ENCODE measurements at regions not wholly inside any gene's neighbourhood (a gene's known extent, or its start where the extent isn't known, plus 50 kb on each side); places are given as distances from the start of the nearest gene placed in this dataset.
A peak's percentile ranks its signal among the peaks of the same experiment; 100 is the strongest.
"Not testable (repeated sequence)": the region's sequence is repeated elsewhere in the genome, so short reads cannot be mapped to it uniquely, and the experiment has no call there.

DNA sequence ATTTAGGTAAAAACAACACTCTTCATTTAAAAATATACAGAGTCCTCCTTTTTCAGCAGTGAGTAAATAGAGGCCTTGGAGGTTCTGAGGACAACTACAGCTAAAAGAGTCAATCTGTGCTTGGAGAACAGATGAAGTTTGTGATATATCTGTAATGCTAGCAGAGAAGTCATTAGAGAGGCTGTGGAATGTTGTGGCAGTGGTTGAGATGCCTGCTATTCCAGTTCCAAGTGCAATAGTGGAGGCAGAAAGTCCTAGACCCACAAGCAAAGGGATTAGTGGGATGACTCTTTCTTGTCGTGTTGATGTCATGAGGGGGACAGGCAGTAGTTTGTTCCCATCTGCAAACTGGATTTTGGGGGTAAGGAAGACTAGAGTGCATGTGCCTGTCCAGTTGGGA, 62.1 kb upstream of the EZR start:
- DNase-seq: not testable (repeated sequence)

DNA sequence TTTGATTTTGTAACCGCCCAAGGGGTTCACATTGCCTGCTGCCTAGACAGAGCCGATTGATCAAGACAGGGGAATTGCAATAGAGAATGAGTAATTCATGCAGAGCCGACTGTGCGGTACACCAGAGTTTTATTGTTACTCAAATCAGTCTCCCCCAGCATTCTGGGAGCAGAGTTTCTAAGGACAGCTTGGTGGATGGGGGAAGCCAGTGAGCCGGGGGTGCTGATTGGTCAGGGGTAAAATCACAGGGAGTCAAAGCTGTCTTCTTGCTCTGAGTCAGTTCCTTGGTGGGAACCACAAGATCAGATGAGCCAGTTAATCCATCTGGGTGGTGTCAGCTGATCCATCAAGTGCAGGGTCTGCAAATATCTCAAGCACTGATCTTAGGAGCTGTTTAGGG, 60.0 kb upstream of the EZR start:
- DNase-seq: no peak

DNA sequence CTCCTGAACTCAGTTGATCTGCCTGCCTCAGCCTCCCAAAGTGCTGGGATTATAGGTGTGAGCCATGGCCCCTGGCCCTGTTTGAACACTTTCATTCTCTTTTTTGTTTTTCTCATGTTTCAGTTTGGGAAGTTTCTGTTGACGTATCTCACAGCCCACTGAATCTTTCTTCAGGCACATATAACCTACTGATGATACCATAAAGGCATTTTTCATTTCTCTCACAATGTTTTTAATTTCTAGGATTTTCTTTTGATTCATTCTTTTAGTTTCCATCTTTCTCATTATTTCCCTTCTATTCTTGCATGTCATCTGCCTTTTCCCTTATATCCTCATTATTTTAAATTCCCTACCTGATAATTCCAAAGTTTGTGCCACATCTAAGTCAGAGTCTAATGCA, 58.5 kb upstream of the EZR start:
- no peak for DNase-seq

DNA sequence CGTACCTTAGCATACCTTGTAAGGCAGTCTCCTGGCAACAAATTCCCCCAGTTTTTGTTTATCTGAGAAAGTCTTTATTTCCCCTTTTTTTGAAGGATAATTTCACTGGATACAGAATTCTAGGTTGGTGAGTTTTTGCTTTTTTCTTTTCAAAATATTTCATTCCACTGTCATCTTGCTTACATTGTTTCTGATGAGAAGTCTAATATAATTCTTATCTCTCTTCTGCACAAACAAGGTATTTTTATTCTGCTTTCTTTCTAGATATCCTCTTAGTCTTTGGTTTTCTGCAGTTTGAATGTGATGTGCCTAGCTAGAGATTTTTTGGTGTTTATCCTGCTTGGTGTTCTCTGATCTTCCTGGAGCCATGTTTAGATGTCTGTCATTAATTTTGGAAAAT, 57.7 kb upstream of the EZR start:
- DNase-seq: no peak

DNA sequence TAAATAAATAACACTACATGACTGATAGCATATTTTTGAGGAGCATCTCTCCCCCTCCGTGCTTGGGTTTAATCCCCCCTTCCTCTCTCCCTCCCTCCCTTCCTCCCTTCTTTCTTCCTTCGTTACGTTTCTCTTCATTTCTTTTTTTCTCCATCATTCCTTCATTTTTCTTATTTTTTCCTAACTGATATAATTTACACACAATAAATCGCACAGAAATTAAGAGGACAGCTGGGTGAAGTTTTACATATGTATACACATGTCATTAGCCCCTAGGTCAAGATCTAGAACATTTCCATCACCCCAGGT, 51.4 kb upstream of the EZR start:
- no peak for DNase-seq

DNA sequence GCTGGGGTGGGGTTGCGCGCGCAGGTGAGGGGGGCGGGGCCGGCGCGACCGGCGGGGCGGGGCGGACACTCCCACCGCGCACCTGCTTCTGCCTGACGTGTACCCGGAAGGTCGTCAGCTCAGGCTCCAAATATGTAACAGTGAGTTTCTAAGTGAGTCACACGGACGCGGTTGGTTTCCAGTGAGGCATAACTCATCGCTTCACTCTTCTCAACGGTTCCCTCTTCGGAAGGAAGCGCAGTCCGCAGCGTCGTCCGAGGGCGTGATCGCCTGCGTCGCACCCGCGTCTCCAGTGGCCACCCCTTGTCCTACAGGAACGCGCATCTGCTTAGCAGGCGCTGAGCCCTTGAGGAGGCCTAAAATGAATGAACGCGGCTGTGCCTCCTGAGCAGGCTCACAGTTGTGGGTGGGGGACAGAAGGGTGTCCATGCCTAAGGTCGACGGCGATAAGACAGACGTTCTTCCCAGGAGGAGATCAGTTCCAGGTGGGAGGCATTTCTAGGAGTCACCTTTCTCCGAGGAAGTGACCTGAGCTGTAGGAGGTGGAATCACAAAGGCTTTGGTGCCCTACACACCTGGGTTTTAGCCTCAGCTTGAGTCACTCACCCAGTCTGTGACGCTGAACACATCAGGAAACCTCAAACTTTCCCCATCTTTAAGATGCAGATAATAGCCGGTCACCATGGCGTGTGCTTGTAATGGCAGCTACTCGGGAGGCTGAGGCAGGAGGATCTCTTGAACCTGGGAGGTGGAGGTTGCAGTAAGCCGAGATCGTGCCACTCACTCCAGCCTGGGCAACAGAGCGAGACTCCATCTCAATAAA, 50.9 kb upstream of the EZR start:
- DNase-seq: peak; percentile 97

DNA sequence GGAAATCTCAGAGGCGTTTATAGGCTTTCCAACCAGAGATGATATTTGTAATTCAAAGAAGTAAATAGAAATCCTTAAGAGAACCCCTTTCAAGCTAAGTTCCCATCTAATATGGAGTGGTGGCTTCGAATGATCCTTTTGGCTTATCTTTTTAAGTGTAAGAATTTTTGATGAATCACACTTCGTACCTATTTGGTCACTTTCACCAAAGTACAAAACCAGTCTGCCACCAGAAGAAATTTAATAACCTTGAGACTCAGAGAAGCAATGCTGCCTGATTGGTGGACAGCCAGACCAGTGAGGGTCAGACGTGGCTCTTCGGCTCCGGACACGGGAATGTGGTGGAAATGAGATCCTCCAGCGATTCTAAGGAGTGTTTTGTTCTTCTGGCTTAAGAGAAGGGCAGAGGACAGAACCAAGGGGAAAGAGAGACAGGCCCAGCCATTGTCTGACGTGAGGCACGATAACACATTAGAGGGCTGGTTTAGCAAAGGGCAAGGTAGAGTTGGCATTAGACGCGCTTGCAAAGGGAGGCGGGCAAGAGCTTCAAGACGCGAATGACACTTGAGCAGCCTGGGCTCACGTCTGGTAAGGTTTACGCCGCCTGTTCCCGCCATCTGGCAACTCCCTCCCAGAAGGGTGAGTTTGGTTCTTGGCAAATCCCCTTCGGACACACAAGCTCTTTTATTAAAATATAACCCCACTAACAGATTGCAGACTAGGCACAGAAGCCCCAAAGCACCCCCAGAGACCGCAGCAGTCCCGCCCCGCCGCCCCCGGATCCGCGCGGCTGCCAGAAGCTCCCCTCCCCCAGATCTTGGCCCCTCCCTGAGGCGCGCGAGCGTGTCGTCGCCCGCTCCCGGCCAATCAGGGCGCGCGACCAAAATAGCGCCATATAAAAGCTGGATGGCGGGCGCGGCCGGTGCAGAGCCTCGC, 50.0 kb upstream of the EZR start:
- DNase-seq: peak; percentile 99
